GM19452 (cell line): ENCODE measurements at regions not wholly inside any gene's neighbourhood (a gene's known extent, or its start where the extent isn't known, plus 50 kb on each side); places are given as distances from the start of the nearest gene placed in this dataset.
A peak's percentile ranks its signal among the peaks of the same experiment; 100 is the strongest.

Source experiments
- ATAC-seq: cut with Tn5 transposase; IDR thresholded peaks from one replicate; pipeline ENCODE4 v1.9.1; 2021; ENCODE audit not compliant: unreplicated experiment

GRCh38 chr10:15462253-15462897, 91.3 kb upstream of the FAM171A1 start:
- ATAC-seq: no peak

- no peak for ATAC-seq
Measured at GRCh38 chr10:15461353-15462108, 90.4 kb upstream of the FAM171A1 start.

- no peak for ATAC-seq
Measured at GRCh38 chr10:15460661-15461060, 89.6 kb upstream of the FAM171A1 start.

- ATAC-seq: no peak
Measured at GRCh38 chr10:15459218-15459617, 88.1 kb upstream of the FAM171A1 start.

DNA sequence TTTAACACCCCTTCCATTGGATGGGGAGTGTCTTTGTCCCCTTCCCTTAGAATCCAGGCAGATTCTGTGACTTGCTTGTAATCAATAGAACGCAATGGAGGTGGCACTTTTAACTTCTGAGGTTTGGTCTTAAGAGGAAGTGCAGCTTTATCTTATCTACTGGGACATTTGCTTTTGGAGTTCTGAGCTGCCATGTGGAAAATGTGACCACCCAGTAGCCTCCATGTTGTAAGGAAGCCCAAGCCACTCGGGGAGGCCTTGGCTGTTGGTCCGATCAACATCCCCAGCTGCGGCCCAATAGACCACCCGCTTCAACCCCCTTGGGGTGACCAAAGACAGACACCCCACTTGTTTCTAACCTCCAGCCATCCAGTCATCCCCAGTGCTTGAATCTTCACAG, 86.3 kb upstream of the FAM171A1 start:
- ATAC-seq: no peak

- ATAC-seq: no peak
Measured at GRCh38 chr10:15455456-15455855, 84.4 kb upstream of the FAM171A1 start.

DNA sequence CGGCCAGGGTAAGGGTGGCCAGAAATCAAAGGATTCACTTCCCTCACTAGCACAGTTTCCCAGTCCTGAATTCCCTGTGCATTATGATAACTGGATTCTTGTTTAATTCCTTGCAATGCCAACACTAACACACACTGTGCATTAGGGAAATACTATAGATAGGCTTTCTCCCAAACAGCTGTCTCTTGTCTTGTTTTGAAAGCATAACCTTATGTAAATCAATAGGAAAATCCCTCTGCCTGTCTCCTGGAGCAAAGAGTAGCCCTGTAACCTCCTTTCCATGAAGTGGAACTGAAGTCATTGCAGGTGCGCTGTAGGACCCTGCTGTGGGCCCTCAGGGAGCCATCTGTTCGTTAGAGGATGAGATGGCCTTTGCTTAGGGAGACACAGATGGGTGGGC, 82.8 kb upstream of the FAM171A1 start:
- ATAC-seq: no peak

DNA sequence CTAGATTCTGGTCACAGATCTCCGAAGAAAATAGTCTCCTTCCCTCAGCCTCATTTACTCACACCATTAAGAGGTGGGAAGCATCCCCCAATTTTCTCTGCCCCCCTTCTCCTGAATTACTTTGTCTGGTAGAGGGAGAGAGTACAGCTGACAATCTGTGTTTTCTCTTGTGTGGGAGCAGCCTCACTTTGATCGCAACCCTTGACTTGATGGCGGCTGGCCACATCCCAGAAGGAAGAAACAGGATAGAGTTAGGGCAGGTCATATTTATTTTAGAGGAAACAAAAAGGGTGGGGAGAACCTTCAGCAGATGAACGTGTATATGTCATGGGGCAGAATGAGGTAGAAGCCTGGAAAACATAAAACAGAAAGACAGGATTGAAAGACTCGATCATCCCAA, 82.4 kb upstream of the FAM171A1 start:
- no peak for ATAC-seq

GRCh38 chr10:15452545-15452944, 81.5 kb upstream of the FAM171A1 start:
- no peak for ATAC-seq

- ATAC-seq: no peak
Measured at GRCh38 chr10:15451137-15452094, 80.3 kb upstream of the FAM171A1 start.

GRCh38 chr10:15448598-15448997, 77.5 kb upstream of the FAM171A1 start:
- no peak for ATAC-seq

GRCh38 chr10:15445006-15445390, 73.9 kb upstream of the FAM171A1 start:
- ATAC-seq: no peak

GRCh38 chr10:15444105-15445005, 73.3 kb upstream of the FAM171A1 start:
- no peak for ATAC-seq

- ATAC-seq: no peak
Measured at GRCh38 chr10:15442056-15442455, 71.0 kb upstream of the FAM171A1 start.

DNA sequence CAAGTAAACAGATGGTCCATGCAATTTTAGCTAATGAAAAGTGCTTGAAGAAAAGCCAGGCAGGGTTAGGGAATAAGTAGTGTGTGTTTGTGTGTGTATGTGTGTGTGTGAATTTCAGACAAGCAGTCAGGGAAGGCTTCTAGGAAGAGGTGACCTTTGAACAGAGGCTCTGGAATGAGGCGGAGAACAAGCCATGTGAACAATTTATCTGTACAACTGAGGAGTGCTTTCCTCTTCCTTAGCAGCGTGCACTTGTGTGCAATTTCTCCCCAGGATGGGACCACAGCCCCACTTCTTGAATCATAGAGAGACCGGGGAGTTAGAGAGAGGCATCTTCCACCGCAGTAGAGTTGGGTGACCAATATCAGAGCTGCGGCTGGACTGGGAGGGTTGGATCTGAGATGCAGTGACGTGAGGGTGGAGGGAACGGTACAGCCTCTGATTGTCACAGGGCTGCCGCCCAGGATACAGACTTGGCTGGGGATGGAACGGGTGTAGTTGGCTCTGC, 69.2 kb upstream of the FAM171A1 start:
- ATAC-seq: no peak

GRCh38 chr10:15439341-15439842, 68.3 kb upstream of the FAM171A1 start:
- ATAC-seq: no peak

DNA sequence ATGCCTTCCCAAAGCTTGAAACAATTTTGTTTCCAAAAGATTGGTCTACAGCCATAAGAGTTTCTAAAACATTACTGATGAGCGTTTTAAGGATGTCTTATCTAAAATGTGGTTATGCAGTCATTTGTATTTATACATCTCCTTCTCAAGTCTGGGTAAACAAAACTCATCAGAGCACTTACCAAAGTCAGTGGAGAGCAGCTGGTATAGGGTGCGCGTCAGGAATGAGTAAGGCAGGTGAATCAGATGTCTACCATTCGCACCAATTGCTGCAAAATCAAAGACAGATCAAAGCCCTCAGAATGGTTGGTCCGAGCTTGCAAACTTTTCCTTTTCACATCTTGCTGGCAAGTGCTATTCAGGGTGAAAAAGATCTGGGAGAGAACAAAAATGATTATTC, 65.6 kb upstream of the FAM171A1 start:
- ATAC-seq: no peak

DNA sequence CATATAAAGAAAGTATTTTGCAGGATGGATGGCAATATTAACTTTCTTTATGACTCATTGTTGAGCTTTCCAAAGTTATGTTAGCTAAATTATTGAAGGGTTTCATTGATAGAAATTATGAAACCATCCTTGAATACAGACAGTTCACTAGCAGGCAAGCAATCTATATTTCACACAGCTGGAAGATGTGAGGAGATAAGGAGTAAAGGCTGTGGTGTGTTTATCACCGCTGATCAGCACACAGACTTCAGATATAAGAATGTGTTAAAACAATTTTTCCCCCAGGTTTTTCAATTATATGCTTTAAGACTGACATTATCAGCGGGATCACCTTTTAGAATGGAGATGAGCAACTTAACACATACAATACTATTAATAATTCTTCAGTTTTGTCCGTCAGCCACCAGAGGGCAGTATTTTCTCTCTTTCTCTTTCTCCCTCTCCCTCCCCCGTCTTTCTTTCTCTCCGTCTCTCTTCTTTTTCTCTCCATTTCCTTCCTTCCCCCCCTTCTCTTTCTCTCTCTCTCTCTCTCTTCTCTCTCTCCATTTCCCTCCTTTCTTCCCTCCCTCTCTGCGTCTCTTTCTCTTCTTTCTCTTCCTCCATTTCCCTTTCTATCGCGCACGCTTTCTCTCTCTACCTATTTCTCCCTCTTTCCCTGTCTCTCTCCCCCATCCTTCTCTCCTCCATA, 62.9 kb upstream of the FAM171A1 start:
- peak; percentile 78 for ATAC-seq

- ATAC-seq: no peak
Measured at GRCh38 chr10:15432266-15432665, 61.2 kb upstream of the FAM171A1 start.
